Coronary artery (tissue), 2 donors: ENCODE measurements at regions not wholly inside any gene's neighbourhood (a gene's known extent, or its start where the extent isn't known, plus 50 kb on each side); places are given as distances from the start of the nearest gene placed in this dataset.
"Not testable (repeated sequence)": the region's sequence is repeated elsewhere in the genome, so short reads cannot be mapped to it uniquely, and the experiment has no call there.

Source experiments
- DNase-seq: peaks from one replicate; pipeline ENCODE4 v3.0.0-alpha.2; 2017; ENCODE audit warnings: low spot score
- H3K27ac ChIP-seq, 2 donors: fragments of 200-600 bp; sonication (generic); one replicate each; pipeline ENCODE4 v1.5.1; 2016 to 2019
- H3K4me3 ChIP-seq: fragments of 200-600 bp; sonication (generic); 2 replicates; pipeline ENCODE4 v1.5.1; 2016; ENCODE audit warnings: mild to moderate bottlenecking, moderate library complexity
- CTCF ChIP-seq: fragments of 200-600 bp; sonication (generic); IDR thresholded peaks from one replicate; pipeline ENCODE4 v1.5.1; 2019; ENCODE audit warnings: antibody characterized with exemption

GRCh38 chr6:115194981-115195638 lies 852.3 kb upstream of the HS3ST5 start:
- TF ChIP-seq CTCF = no peak
- H3K27ac ChIP-seq = no peak overlapping the region
- DNase-seq = no peak
- H3K4me3 ChIP-seq = no peak overlapping the region

GRCh38 chr6:115191989-115192388 lies 849.2 kb upstream of the HS3ST5 start:
- H3K4me3 ChIP-seq = no peak overlapping the region
- H3K27ac ChIP-seq = no peak overlapping the region
- TF ChIP-seq CTCF = no peak
- DNase-seq = no peak

- no peak for TF ChIP-seq CTCF
- H3K27ac ChIP-seq = no peak overlapping the region
- DNase-seq = no peak
- H3K4me3 ChIP-seq = no peak overlapping the region
These were observed 847.7 kb upstream of the HS3ST5 start for GRCh38 chr6:115190534-115190933.

GRCh38 chr6:115175456-115175855 lies 832.6 kb upstream of the HS3ST5 start:
- not testable (repeated sequence) for DNase-seq

GRCh38 chr6:115165912-115166311 lies 823.1 kb upstream of the HS3ST5 start:
- DNase-seq, H3K27ac ChIP-seq, H3K4me3 ChIP-seq: not testable (repeated sequence)

More at GRCh38 chr6:115175456-115175855, 832.6 kb upstream of the HS3ST5 start:
- H3K4me3 ChIP-seq, H3K27ac ChIP-seq: not testable (repeated sequence)

- TF ChIP-seq CTCF = no peak
- no peak overlapping the region for H3K4me3 ChIP-seq
- H3K27ac ChIP-seq = no peak overlapping the region
- no peak for DNase-seq
These were observed 816.9 kb upstream of the HS3ST5 start for GRCh38 chr6:115159733-115160132.

- Histone ChIP-seq H3K27ac (no peak overlapping the region), H3K4me3 (no peak overlapping the region)
- TF ChIP-seq CTCF = no peak
- DNase-seq = no peak
These were observed 795.1 kb upstream of the HS3ST5 start for GRCh38 chr6:115137910-115138309.

- no peak for DNase-seq
- Histone ChIP-seq H3K4me3 (no peak overlapping the region), H3K27ac (no peak overlapping the region)
- TF ChIP-seq CTCF = no peak
These were observed 791.0 kb upstream of the HS3ST5 start for GRCh38 chr6:115133790-115134189.
